Bronchial epithelial cell (primary cell): ENCODE measurements at regions not wholly inside any gene's neighbourhood (a gene's known extent, or its start where the extent isn't known, plus 50 kb on each side); places are given as distances from the start of the nearest gene placed in this dataset.
"Not testable (repeated sequence)": the region's sequence is repeated elsewhere in the genome, so short reads cannot be mapped to it uniquely, and the experiment has no call there.

Experiments used
- DNase-seq: peaks from one replicate; pipeline ENCODE4 v3.0.0-alpha.2; 2010; ENCODE audit warnings: low read depth
- FAIRE-seq: peaks from 2 replicates; lab custom pipeline; 2011; peaks lifted over from hg19 to GRCh38; lab: Jason Lieb, UNC
- H3K27me3 ChIP-seq: 2 replicates; pipeline ENCODE4 v1.5.1; 2011; ENCODE audit warnings: low read length; ENCODE audit not compliant: control insufficient read depth, insufficient read depth
- H3K36me3 ChIP-seq: 2 replicates; pipeline ENCODE4 v1.5.1; 2011; ENCODE audit warnings: low read length; ENCODE audit not compliant: control insufficient read depth, insufficient read depth
- H3K4me3 ChIP-seq: 2 replicates; pipeline ENCODE4 v1.5.1; 2011; ENCODE audit warnings: mild to moderate bottlenecking, low read depth, low read length, control low read depth
- TF ChIP-seq, protein P1 (sequence below): IDR thresholded peaks from 2 replicates; pipeline ENCODE4 v1.5.1; 2011; ENCODE audit warnings: mild to moderate bottlenecking, moderate library complexity, low read length, control low read depth, inconsistent platforms; ENCODE audit not compliant: insufficient read depth, severe bottlenecking

DNA sequence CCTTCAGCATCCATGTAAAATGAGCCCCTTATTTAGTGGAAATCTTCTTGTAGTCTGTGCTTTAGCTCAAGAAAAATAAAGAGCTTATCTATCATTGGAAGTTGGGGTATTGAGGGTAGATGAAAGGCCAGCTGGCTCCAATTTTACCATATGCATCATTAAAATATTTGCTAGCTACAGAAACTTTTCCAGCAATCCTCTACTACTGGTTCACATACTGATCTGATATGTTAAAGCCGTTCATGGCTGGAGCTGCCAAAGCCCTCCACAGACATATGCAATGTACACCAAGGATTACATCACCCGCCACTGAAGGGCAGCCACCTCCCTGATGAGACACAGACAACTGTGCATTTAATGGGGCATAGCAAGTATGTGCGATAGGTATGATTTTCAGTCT lies 1205.3 kb downstream of the GALC start:
- DNase-seq (no peak), FAIRE-seq (no peak)
- Histone ChIP-seq H3K27me3 (no peaks in the 10 kb centered on the region), H3K36me3 (no peaks in the 10 kb centered on the region), H3K4me3 (no peak overlapping the region)
- TF ChIP-seq, protein P1, sequence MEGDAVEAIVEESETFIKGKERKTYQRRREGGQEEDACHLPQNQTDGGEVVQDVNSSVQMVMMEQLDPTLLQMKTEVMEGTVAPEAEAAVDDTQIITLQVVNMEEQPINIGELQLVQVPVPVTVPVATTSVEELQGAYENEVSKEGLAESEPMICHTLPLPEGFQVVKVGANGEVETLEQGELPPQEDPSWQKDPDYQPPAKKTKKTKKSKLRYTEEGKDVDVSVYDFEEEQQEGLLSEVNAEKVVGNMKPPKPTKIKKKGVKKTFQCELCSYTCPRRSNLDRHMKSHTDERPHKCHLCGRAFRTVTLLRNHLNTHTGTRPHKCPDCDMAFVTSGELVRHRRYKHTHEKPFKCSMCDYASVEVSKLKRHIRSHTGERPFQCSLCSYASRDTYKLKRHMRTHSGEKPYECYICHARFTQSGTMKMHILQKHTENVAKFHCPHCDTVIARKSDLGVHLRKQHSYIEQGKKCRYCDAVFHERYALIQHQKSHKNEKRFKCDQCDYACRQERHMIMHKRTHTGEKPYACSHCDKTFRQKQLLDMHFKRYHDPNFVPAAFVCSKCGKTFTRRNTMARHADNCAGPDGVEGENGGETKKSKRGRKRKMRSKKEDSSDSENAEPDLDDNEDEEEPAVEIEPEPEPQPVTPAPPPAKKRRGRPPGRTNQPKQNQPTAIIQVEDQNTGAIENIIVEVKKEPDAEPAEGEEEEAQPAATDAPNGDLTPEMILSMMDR, result no peak

DNA sequence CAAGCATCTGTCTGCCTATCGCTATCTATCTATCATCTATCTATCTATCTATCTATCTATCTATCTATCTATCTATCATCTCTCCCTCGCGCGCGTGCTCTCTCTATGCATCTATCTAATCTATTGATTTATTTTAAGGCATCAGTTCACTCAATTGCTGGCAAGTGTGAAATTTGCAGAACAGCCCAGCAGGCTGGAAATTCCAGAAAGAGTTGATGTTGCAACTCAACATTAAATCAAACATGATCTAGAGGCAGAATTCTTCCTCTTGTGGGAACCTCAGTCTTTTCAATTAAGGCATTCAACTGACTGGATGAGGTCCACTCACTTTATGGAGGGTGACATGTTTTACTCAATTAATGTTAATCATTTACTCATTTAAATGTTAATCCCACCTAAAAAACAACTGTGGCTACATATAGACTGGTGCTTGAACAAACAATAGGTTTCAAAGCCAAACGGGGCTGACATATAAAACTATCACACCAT lies 1210.8 kb downstream of the GALC start:
- H3K27me3 ChIP-seq, result no peaks in the 10 kb centered on the region
- H3K4me3 ChIP-seq, result no peak overlapping the region
- FAIRE-seq, result no peak
- H3K36me3 ChIP-seq, result no peaks in the 10 kb centered on the region
- DNase-seq, result no peak
- TF ChIP-seq, protein P1, result no peak

DNA sequence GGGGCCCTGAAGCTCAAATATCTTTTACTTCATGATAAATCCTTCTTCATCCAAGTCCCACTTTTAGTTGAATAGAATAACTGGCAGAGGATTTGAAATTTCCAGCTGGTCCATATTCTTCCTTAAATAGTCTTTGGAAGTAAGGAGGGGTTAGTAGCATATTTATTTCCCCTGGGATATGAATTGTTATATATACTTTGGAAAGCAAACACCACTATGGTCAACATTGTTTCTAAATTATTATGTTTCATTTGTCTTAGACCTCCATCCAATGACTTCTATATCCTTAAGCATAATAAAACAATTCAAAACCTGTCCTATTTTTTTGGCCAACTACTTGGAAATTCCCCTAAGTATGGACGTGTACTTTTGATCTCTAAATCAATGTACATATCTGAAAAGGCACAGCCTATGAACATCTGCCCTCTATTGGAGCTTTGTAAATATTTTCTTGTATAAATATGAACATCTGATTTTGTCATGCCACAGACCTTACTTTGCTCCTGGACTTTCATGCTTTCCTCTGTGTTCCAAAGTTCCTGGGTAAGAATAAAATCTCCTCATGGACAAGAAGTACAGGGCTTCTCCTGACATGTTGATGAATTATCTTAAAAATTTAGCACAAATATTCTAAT lies 1212.0 kb downstream of the GALC start:
- no peak for DNase-seq
- no peak overlapping the region for H3K4me3 ChIP-seq
- H3K36me3 ChIP-seq, result no peaks in the 10 kb centered on the region
- TF ChIP-seq, protein P1, result no peak
- no peaks in the 10 kb centered on the region for H3K27me3 ChIP-seq
- FAIRE-seq, result no peak

DNA sequence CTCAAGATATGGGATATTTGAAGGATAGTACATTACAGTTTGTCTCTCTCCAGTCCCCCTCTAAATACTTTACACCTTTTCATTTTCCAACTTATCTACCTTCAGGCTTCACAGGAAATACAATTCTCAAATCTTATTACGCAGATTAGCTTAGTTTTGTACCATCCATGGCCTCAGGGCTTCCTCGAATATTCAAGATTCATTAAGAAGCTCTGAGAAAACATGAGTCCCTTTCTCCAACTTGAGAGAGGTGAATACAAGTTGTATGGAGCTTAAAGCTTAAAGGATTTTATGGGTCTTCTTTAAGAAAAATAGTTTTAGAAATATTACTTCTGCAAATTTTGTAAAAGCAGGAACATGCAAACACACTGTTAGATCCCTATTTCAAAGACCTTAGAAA lies 1212.5 kb downstream of the GALC start:
- DNase-seq (no peak), FAIRE-seq (no peak)
- TF ChIP-seq, protein P1, result no peak
- no peak overlapping the region for H3K4me3 ChIP-seq
- H3K36me3 ChIP-seq, result no peaks in the 10 kb centered on the region
- H3K27me3 ChIP-seq, result no peaks in the 10 kb centered on the region

DNA sequence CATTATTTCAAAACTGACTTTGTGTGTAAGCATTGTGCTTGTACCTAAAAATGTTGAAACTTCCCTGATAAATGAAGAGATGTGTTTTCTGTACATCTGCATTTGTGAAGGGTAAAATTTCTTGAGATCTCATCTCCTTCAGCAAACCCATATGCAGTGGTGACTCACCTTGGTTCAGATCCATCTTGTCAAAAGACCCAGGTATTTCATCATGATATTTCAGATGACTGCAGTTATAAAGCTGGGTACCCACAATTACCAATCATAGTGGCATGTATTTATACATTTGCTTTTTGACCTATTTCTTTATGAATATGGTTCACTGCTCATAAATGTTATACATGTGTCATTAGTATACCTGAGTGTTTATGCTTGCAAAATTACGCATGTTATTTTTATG lies 1213.6 kb downstream of the GALC start:
- TF ChIP-seq, protein P1, result no peak
- H3K27me3 ChIP-seq, result no peaks in the 10 kb centered on the region
- no peak overlapping the region for H3K4me3 ChIP-seq
- H3K36me3 ChIP-seq, result no peaks in the 10 kb centered on the region
- no peak for FAIRE-seq
- peak; percentile 37 for DNase-seq

DNA sequence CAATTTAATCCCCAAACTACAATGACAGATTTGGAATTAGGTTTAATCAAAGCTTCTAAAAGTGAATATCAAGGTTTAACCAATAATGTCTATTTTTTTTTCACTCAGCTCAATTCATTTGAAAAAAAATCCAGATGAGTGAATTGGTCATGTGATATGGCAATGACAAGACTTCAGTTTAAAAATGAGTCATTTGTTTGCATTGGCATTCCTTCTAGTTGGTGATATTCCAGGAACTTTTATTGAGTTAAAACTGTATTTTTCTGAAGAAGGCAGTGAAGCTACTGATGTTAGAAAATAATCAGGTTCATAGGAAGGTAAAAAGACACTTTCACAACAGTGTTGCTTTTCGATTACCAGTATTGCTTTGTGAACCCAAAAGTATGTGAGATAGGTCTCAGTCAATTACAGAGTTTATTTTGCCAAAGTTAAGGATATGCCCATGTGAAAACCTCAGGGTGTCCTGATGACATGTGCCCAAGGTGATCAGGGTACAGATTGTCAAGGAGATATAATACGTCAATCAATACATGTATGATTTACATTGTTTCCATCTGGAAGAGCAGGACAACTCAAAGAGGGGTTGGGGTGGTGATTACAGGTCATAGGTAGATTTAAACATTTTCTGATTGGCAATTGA lies 1214.9 kb downstream of the GALC start:
- FAIRE-seq (no peak), DNase-seq (peak; percentile 55)
- TF ChIP-seq, protein P1, result no peak
- Histone ChIP-seq H3K4me3 (no peak overlapping the region), H3K36me3 (no peaks in the 10 kb centered on the region), H3K27me3 (no peaks in the 10 kb centered on the region)

DNA sequence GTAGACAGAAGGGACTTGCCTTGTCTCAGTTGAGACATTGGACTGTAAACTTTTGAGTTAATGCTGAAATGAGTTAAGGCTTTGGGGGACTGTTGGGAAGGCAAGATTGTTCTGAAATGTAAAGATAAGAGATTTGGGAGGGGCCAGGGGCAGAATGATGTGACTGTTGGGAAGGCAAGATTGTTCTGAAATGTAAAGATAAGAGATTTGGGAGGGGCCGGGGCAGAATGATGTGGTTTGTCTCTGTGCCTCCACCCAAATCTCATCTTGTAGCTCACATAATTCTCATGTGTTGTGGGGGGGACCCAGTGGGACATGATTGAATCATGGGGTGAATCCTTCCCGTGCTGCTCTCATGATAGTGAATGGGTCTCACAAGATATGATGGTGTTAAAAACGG lies 1217.1 kb downstream of the GALC start:
- not testable (repeated sequence) for FAIRE-seq, H3K36me3 ChIP-seq, DNase-seq, H3K4me3 ChIP-seq, H3K27me3 ChIP-seq
